ENCODE measurements at regions not wholly inside any gene's neighbourhood (a gene's known extent, or its start where the extent isn't known, plus 50 kb on each side); places are given as distances from the start of the nearest gene placed in this dataset.
"Not testable (repeated sequence)": the region's sequence is repeated elsewhere in the genome, so short reads cannot be mapped to it uniquely, and the experiment has no call there.

GRCh38 chr10:21369697-21370096 lies 155.8 kb downstream of the SKIDA1 start:
- Mint-ChIP-seq H3K36me3 (no peaks in the 10 kb centered on the region), H3K27me3 (ENCODE audit: low read depth) (no peaks in the 10 kb centered on the region), H3K4me1 (peaks cover 48% of the 10 kb centered on the region), H3K27ac (peak overlapping the region; percentile 91), H3K4me3 (peak overlapping the region; percentile 28), H3K9me3 (no peaks in the 10 kb centered on the region)
- TF ChIP-seq CTCF (IDR thresholded peaks at IDR 0.05; ENCODE audit: unreplicated experiment) = no peak
- no peak for DNase-seq (ENCODE audit: low spot score in 2 of 2, unreplicated experiment in 2 of 2)

GRCh38 chr10:21368728-21369425 lies 156.6 kb downstream of the SKIDA1 start:
- no peak for DNase-seq (ENCODE audit: low spot score in 2 of 2, unreplicated experiment in 2 of 2)
- no peak overlapping the region for H3K4me3 Mint-ChIP-seq
- peak overlapping the region; percentile 91 for H3K27ac Mint-ChIP-seq
- no peaks in the 10 kb centered on the region for H3K9me3 Mint-ChIP-seq
- no peak for TF ChIP-seq CTCF (IDR thresholded peaks at IDR 0.05; ENCODE audit: unreplicated experiment)
- no peaks in the 10 kb centered on the region for H3K36me3 Mint-ChIP-seq
- H3K4me1 Mint-ChIP-seq = peaks cover 56% of the 10 kb centered on the region
- no peaks in the 10 kb centered on the region for H3K27me3 Mint-ChIP-seq (ENCODE audit: low read depth)

DNA sequence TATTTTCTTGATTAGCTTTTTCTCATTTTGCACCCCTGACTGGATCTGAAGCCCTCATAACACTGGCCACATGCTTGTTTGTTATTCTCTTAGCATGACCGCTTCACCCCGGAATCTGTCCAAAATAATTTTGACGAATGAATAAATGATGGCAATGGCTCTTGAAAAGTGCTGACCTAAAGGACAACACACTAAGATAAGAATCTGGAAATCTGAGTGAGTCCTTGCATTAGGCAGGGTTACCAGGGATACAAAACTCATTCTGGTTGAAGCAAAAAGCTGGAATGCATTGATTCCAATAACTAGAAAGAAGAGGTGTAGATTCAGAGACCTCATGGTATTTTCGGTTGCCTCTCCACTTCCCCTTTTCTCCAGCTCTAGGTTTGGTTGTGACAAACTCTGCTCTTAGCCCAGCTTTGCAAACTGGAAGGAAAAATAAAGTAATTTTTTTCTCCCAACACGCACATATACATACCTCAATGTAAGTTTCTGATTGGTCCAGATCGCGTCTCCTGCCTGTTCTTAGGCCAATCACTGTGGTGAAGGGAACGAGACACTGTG lies 157.4 kb downstream of the SKIDA1 start:
- Mint-ChIP-seq H3K27me3 (ENCODE audit: low read depth) (no peaks in the 10 kb centered on the region), H3K36me3 (no peaks in the 10 kb centered on the region), H3K4me3 (no peak overlapping the region), H3K4me1 (peaks cover 61% of the 10 kb centered on the region), H3K9me3 (no peaks in the 10 kb centered on the region), H3K27ac (peak overlapping the region; percentile 91)
- TF ChIP-seq CTCF (IDR thresholded peaks at IDR 0.05; ENCODE audit: unreplicated experiment) = no peak
- DNase-seq (ENCODE audit: low spot score in 2 of 2, unreplicated experiment in 2 of 2) = no peak

GRCh38 chr10:21366108-21366507 lies 159.4 kb downstream of the SKIDA1 start:
- DNase-seq (ENCODE audit: low spot score in 2 of 2, unreplicated experiment in 2 of 2); H3K9me3 Mint-ChIP-seq; H3K27me3 Mint-ChIP-seq (ENCODE audit: low read depth); H3K4me3 Mint-ChIP-seq; H3K36me3 Mint-ChIP-seq: not testable (repeated sequence)
- peaks cover 56% of the 10 kb centered on the region for H3K4me1 Mint-ChIP-seq
- peak overlapping the region; percentile 69 for H3K27ac Mint-ChIP-seq

DNA sequence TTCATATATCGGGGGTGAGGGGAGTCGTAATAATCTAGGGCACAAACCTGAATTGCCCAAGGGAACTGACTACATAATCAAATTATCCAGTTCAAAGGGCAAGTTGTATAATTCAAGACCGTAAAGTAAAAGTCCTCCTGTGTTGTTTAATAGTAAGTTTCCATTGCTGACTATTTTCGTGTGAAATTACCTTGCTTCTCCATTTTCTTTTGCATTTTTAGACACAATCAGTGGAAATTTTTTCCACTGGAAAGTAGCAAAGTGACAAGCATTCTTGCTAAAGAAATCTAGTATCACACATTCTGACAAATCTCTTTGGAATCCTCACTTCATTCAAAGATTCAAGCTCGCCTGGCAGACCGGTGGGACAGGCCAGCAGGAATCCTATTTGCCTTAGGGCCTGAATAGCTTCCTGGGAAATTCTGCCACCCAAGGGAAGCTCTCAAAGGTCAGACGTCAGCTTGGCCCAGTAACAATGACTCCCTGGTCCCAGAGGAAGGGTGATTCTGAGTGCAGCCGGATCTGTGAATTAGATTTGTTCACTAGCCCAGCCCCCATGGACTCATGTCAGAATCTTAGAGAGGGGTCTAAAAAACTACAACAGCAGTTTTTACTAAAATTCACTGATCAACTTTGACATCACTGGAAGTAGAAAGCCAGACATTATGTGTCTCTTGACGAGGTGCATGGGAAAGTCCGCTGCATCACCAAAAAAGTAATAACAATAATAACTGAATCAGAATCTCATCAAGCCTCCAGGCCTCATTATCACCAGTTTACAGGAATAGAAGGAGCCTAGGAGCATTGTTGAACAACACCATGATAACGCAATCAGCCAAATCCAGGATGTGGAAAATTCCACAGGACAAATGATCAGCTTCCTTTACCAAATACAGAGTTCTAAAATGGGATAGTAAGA lies 161.0 kb downstream of the SKIDA1 start:
- no peaks in the 10 kb centered on the region for H3K9me3 Mint-ChIP-seq
- H3K36me3 Mint-ChIP-seq = no peaks in the 10 kb centered on the region
- H3K27ac Mint-ChIP-seq = peak overlapping the region; percentile 97
- TF ChIP-seq CTCF (IDR thresholded peaks at IDR 0.05; ENCODE audit: unreplicated experiment) = no peak
- H3K4me3 Mint-ChIP-seq = no peak overlapping the region
- DNase-seq (ENCODE audit: low spot score in 2 of 2, unreplicated experiment in 2 of 2) = no peak
- H3K4me1 Mint-ChIP-seq = peaks cover 48% of the 10 kb centered on the region
- H3K27me3 Mint-ChIP-seq (ENCODE audit: low read depth) = no peaks in the 10 kb centered on the region

GRCh38 chr10:21363731-21364104 lies 161.8 kb downstream of the SKIDA1 start:
- no peaks in the 10 kb centered on the region for H3K36me3 Mint-ChIP-seq
- H3K4me1 Mint-ChIP-seq = peaks cover 45% of the 10 kb centered on the region
- no peak overlapping the region for H3K4me3 Mint-ChIP-seq
- TF ChIP-seq CTCF (IDR thresholded peaks at IDR 0.05; ENCODE audit: unreplicated experiment) = no peak
- peak overlapping the region; percentile 97 for H3K27ac Mint-ChIP-seq
- H3K27me3 Mint-ChIP-seq (ENCODE audit: low read depth) = no peaks in the 10 kb centered on the region
- DNase-seq (ENCODE audit: low spot score in 2 of 2, unreplicated experiment in 2 of 2) = no peak
- H3K9me3 Mint-ChIP-seq = no peaks in the 10 kb centered on the region
